ENCODE measurements at regions not wholly inside any gene's neighbourhood (a gene's known extent, or its start where the extent isn't known, plus 50 kb on each side); places are given as distances from the start of the nearest gene placed in this dataset.

GRCh38 chr2:222799262-222799918, 61.4 kb upstream of the ACSL3 start:
- Mint-ChIP-seq H3K27ac (no peak overlapping the region), H3K4me1 (ENCODE audit: low read depth) (peaks cover 2% of the 10 kb centered on the region), H3K27me3 (peaks cover 9% of the 10 kb centered on the region), H3K36me3 (no peaks in the 10 kb centered on the region), H3K9me3 (no peaks in the 10 kb centered on the region), H3K4me3 (no peak overlapping the region)
- intact Hi-C loops (cut with micrococcal nuclease): loop anchor here (10.0 kb wide), 1 partner anchor 1225 kb away; no protein-coding TSS in a partner anchor
- ChIA-PET POLR2A (interaction anchor here (0.6 kb wide), 1 partner anchor 1675 kb away, joined by 3 read pairs; no protein-coding TSS in a partner anchor), CTCF (interaction anchor here (2.8 kb wide), 1 partner anchor 104 kb away, joined by 11 read pairs; no protein-coding TSS in a partner anchor)
- no peak for DNase-seq

DNA sequence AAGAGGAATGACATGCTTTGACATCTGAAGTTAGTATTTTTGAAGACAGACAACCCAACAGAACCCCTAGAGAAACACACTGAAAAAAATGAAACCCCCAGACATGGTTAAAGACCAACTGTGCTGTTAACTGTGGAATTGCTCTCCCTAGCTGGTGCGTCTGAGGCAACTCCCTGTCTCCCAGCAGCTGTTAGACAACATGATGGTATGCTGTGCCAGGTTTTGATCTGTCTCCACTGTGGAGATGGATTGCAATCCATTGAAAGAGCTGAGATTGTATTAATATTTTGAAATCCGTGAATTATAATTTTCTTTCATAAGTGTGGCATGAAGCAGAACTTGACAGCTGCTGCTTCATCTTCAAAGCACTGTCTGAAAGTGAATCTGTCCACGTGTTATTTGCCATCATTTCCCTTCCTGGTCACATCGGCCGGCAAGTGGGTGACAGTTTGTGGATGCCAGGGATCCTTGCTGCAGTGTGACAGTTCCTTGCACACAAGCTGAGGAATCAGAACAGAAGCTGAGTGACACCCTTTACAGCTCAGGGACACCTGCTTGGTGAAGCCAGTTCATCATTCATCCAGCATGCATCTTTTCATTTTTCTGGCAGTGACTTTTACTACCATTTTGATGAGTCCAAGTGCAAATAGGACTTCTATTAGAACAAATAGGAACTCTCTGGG, 58.2 kb upstream of the ACSL3 start:
- ChIA-PET CTCF (no interaction called here), POLR2A (no interaction called here)
- Mint-ChIP-seq H3K36me3 (no peaks in the 10 kb centered on the region), H3K4me3 (no peak overlapping the region), H3K27me3 (peaks cover 10% of the 10 kb centered on the region), H3K9me3 (no peaks in the 10 kb centered on the region), H3K27ac (no peak overlapping the region), H3K4me1 (ENCODE audit: low read depth) (peaks cover 2% of the 10 kb centered on the region)
- intact Hi-C loops (cut with micrococcal nuclease): no loop called here
- DNase-seq: no peak

- peaks cover 11% of the 10 kb centered on the region for H3K27me3 Mint-ChIP-seq
- CTCF ChIA-PET: no interaction called here
- POLR2A ChIA-PET: no interaction called here
- no peak overlapping the region for H3K27ac Mint-ChIP-seq
- no peak overlapping the region for H3K4me3 Mint-ChIP-seq
- intact Hi-C loops (cut with micrococcal nuclease): no loop called here
- H3K9me3 Mint-ChIP-seq: no peaks in the 10 kb centered on the region
- no peaks in the 10 kb centered on the region for H3K36me3 Mint-ChIP-seq
- H3K4me1 Mint-ChIP-seq (ENCODE audit: low read depth): no peaks in the 10 kb centered on the region
- no peak for DNase-seq
These were observed 56.5 kb upstream of the ACSL3 start for GRCh38 chr2:222804351-222804750.

- no peak overlapping the region for H3K27ac Mint-ChIP-seq
- intact Hi-C loops (cut with micrococcal nuclease): no loop called here
- no peak for DNase-seq
- no peak overlapping the region for H3K4me3 Mint-ChIP-seq
- CTCF ChIA-PET: interaction anchor here (1.6 kb wide), 1 partner anchor 8 kb away, joined by 4 read pairs; no protein-coding TSS in a partner anchor
- H3K27me3 Mint-ChIP-seq: peaks cover 14% of the 10 kb centered on the region
- no peaks in the 10 kb centered on the region for H3K4me1 Mint-ChIP-seq (ENCODE audit: low read depth)
- H3K36me3 Mint-ChIP-seq: no peaks in the 10 kb centered on the region
- POLR2A ChIA-PET: no interaction called here
- no peaks in the 10 kb centered on the region for H3K9me3 Mint-ChIP-seq
These were observed 55.1 kb upstream of the ACSL3 start for GRCh38 chr2:222805591-222806304.

- no peak overlapping the region for H3K27ac Mint-ChIP-seq
- DNase-seq: no peak
- peaks cover 14% of the 10 kb centered on the region for H3K27me3 Mint-ChIP-seq
- no peaks in the 10 kb centered on the region for H3K36me3 Mint-ChIP-seq
- POLR2A ChIA-PET: no interaction called here
- H3K9me3 Mint-ChIP-seq: no peaks in the 10 kb centered on the region
- H3K4me3 Mint-ChIP-seq: no peak overlapping the region
- intact Hi-C loops (cut with micrococcal nuclease): no loop called here
- no peaks in the 10 kb centered on the region for H3K4me1 Mint-ChIP-seq (ENCODE audit: low read depth)
- CTCF ChIA-PET: interaction anchor here (1.6 kb wide), 1 partner anchor 9 kb away, joined by 4 read pairs; no protein-coding TSS in a partner anchor
These were observed 54.2 kb upstream of the ACSL3 start for GRCh38 chr2:222806526-222807137.

- no peaks in the 10 kb centered on the region for H3K36me3 Mint-ChIP-seq
These were observed 53.4 kb upstream of the ACSL3 start for GRCh38 chr2:222807431-222807830.

DNA sequence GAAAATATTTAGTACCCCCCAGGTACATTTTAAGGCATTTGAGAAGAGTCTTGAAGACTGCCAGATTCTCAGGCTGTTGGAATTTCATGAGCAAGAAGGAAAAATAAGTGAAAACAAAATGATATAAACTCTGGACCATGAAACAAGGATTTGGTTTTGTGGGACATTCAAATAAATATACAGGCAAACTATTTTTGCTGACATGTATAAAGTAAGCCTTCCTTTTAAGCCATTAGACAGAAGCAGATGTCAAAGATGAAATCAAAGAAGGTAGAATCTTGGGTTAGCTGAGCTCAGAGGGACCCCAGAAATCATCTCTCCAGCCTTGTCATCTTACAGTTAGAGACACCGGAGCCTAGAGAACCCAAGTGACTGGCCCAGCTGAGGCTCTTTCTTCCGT, 51.3 kb upstream of the ACSL3 start:
- DNase-seq: no peak
- CTCF ChIA-PET: no interaction called here
- Mint-ChIP-seq H3K4me3 (no peak overlapping the region), H3K4me1 (ENCODE audit: low read depth) (peaks cover 19% of the 10 kb centered on the region), H3K36me3 (no peaks in the 10 kb centered on the region), H3K27ac (no peak overlapping the region), H3K27me3 (peaks cover 9% of the 10 kb centered on the region), H3K9me3 (no peaks in the 10 kb centered on the region)
- intact Hi-C loops (cut with micrococcal nuclease): no loop called here
- POLR2A ChIA-PET: no interaction called here

More at GRCh38 chr2:222807431-222807830, 53.4 kb upstream of the ACSL3 start:
- H3K27me3 Mint-ChIP-seq: peaks cover 10% of the 10 kb centered on the region
- no peaks in the 10 kb centered on the region for H3K9me3 Mint-ChIP-seq
- ChIA-PET POLR2A (no interaction called here), CTCF (interaction anchor here (1.6 kb wide), 1 partner anchor 10 kb away, joined by 4 read pairs; no protein-coding TSS in a partner anchor)
- DNase-seq: no peak
- H3K4me3 Mint-ChIP-seq: no peak overlapping the region
- H3K27ac Mint-ChIP-seq: no peak overlapping the region
- peaks cover 1% of the 10 kb centered on the region for H3K4me1 Mint-ChIP-seq (ENCODE audit: low read depth)
- intact Hi-C loops (cut with micrococcal nuclease): no loop called here

GRCh38 chr2:222810044-222810443, 50.8 kb upstream of the ACSL3 start:
- Mint-ChIP-seq H3K4me3 (no peak overlapping the region), H3K27me3 (peaks cover 9% of the 10 kb centered on the region), H3K4me1 (ENCODE audit: low read depth) (peaks cover 19% of the 10 kb centered on the region), H3K36me3 (no peaks in the 10 kb centered on the region), H3K9me3 (no peaks in the 10 kb centered on the region), H3K27ac (no peak overlapping the region)
- intact Hi-C loops (cut with micrococcal nuclease): loop anchor here (5.0 to 10.0 kb wide), 2 partner anchors 385 to 1132 kb away; partner anchors contain the start of gene SGPP2
- ChIA-PET POLR2A (no interaction called here), CTCF (no interaction called here)
- DNase-seq: no peak
